Spleen (tissue), 11 donors: ENCODE measurements at regions not wholly inside any gene's neighbourhood (a gene's known extent, or its start where the extent isn't known, plus 50 kb on each side); places are given as distances from the start of the nearest gene placed in this dataset.

Experiments used
- DNase-seq: peaks from one replicate; pipeline ENCODE4 v3.0.0-alpha.2; 2020
- H3K27ac ChIP-seq, 8 donors: fragments of 200-600 bp; sonication (generic) in 7 of 8; 1 replicate in 4 of 8; 2 replicates in 4 of 8; pipeline versions ENCODE4 v1.5.0 to v1.8.0; 2016 to 2021; ENCODE audit warnings: inconsistent platforms in 4 of 8, mild to moderate bottlenecking in 4 of 8, moderate library complexity in 1 of 8
- H3K27me3 ChIP-seq, 7 donors: fragments of 200-600 bp; sonication (generic) in 6 of 7; replicated peaks in 1 of 7; 1 replicate in 4 of 7; 2 replicates in 3 of 7; pipeline versions ENCODE4 v1.5.0 to v1.8.0; 2016 to 2021; ENCODE audit warnings: inconsistent platforms in 3 of 7, mild to moderate bottlenecking in 1 of 7
- H3K36me3 ChIP-seq, 6 donors: fragments of 200-600 bp; sonication (generic) in 5 of 6; 1 replicate in 4 of 6; 2 replicates in 2 of 6; pipeline versions ENCODE4 v1.5.0 to v1.8.0; 2016 to 2021; ENCODE audit warnings: inconsistent platforms in 2 of 6
- H3K4me1 ChIP-seq, 6 donors: fragments of 200-600 bp; sonication (generic) in 5 of 6; 1 replicate in 3 of 6; 2 replicates in 3 of 6; pipeline versions ENCODE4 v1.5.0 to v1.8.0; 2016 to 2021; ENCODE audit warnings: inconsistent platforms in 3 of 6
- H3K4me3 ChIP-seq, 8 donors: fragments of 200-600 bp; sonication (generic) in 7 of 8; 1 replicate in 4 of 8; 2 replicates in 4 of 8; pipeline versions ENCODE4 v1.5.0 to v1.8.0; 2016 to 2021; ENCODE audit warnings: inconsistent platforms in 4 of 8, mild to moderate bottlenecking in 4 of 8, moderate library complexity in 2 of 8
- H3K9me3 ChIP-seq, 8 donors: fragments of 200-600 bp; sonication (generic) in 7 of 8; 1 replicate in 4 of 8; 2 replicates in 4 of 8; pipeline versions ENCODE4 v1.5.0 to v1.8.0; 2016 to 2021; ENCODE audit warnings: inconsistent platforms in 4 of 8
- POLR2A ChIP-seq, 3 donors: fragments of 450-650 bp; IDR thresholded peaks; one replicate each; pipeline ENCODE4 v1.5.1; 2017; ENCODE audit warnings: antibody characterized with exemption in 3 of 3, mild to moderate bottlenecking in 1 of 3
- POLR2AphosphoS5 ChIP-seq, 3 donors: sonication (generic); formaldehyde crosslinking; IDR thresholded peaks; one replicate each; pipeline ENCODE4 v1.5.1; 2017; ENCODE audit warnings: antibody characterized with exemption in 3 of 3
- WGBS, 5 donors: extraction: QIAGEN DNeasy Blood & Tissue Kit in 3 of 5; methylation state at CpG; one replicate each; pipeline versions ENCODE4 v1.1.5 to v1.1.7; 2013 to 2018; 5-methylcytosine and 5-hydroxymethylcytosine counted together
- intact Hi-C: fragments of 100-400 bp; cut with DNase I; formaldehyde crosslinking; loops from one replicate; pipeline ENCODE4 v1.15.0; 2023; ENCODE audit warnings: low total_unique reads
- TF ChIP-seq, protein P1 (sequence below), 11 experiments: fragments of 200-600 bp in 7 of 11; fragments of 450-650 bp in 4 of 11; sonication (generic) in 4 of 11; IDR thresholded peaks in 8 of 11; conservative IDR thresholded peaks in 3 of 11; 1 replicate in 7 of 11; 2 replicates in 4 of 11; pipeline versions ENCODE4 v1.4.0 to v1.8.0; 2016 to 2021; ENCODE audit warnings: antibody characterized with exemption in 11 of 11, inconsistent platforms in 4 of 11, mild to moderate bottlenecking in 1 of 11
- donor health status: healthy with polysubstance abuse.
- donor health status: DM: no; HTN: no; CAD: no; lungs with moderate emphysema.
- donor health status: DM: no; HTN: no; CAD: no.
- donor health status: Bipolar disorder and iron deficiency.
- donor health status: healthy.
- donor health status: DM: no; HTN: no; CAD: no.
- donor health status: DM: yes; HTN: yes; CAD: no.

GRCh38 chr14:34119107-34119858 is 168.4 kb upstream of the EGLN3 start:
- H3K27me3 ChIP-seq: peaks cover 0 to 5% (median 0%) of the 10 kb centered on the region in 7 donors
- WGBS, 5 donors: 78 to 92% (median 82%) methylated on average over 5 of the region's 5 CpGs
- H3K4me3 ChIP-seq: no peak overlapping the region
- H3K9me3 ChIP-seq: peaks cover 0 to 8% (median 0%) of the 10 kb centered on the region in 8 donors
- intact Hi-C loops: no loop called here
- H3K36me3 ChIP-seq: no peaks in the 10 kb centered on the region
- TF ChIP-seq, protein P1, sequence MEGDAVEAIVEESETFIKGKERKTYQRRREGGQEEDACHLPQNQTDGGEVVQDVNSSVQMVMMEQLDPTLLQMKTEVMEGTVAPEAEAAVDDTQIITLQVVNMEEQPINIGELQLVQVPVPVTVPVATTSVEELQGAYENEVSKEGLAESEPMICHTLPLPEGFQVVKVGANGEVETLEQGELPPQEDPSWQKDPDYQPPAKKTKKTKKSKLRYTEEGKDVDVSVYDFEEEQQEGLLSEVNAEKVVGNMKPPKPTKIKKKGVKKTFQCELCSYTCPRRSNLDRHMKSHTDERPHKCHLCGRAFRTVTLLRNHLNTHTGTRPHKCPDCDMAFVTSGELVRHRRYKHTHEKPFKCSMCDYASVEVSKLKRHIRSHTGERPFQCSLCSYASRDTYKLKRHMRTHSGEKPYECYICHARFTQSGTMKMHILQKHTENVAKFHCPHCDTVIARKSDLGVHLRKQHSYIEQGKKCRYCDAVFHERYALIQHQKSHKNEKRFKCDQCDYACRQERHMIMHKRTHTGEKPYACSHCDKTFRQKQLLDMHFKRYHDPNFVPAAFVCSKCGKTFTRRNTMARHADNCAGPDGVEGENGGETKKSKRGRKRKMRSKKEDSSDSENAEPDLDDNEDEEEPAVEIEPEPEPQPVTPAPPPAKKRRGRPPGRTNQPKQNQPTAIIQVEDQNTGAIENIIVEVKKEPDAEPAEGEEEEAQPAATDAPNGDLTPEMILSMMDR (IDR thresholded peaks at IDR 0.05 in 8 of 11, conservative IDR thresholded peaks at IDR 0.05 in 3 of 11): no peak
- no peak for TF ChIP-seq POLR2AphosphoS5 (IDR thresholded peaks at IDR 0.05)
- no peak for TF ChIP-seq POLR2A (IDR thresholded peaks at IDR 0.05)
- DNase-seq: no peak
- no peaks in the 10 kb centered on the region for H3K4me1 ChIP-seq
- no peak overlapping the region for H3K27ac ChIP-seq

- H3K27me3 ChIP-seq: peaks cover 0 to 5% (median 0%) of the 10 kb centered on the region in 7 donors
- TF ChIP-seq, protein P1 (IDR thresholded peaks at IDR 0.05 in 8 of 11, conservative IDR thresholded peaks at IDR 0.05 in 3 of 11): no peak
- TF ChIP-seq POLR2A (IDR thresholded peaks at IDR 0.05) (no peak), POLR2AphosphoS5 (IDR thresholded peaks at IDR 0.05) (no peak)
- no peak overlapping the region for H3K27ac ChIP-seq
- H3K36me3 ChIP-seq: no peaks in the 10 kb centered on the region
- H3K4me1 ChIP-seq: no peaks in the 10 kb centered on the region
- H3K4me3 ChIP-seq: no peak overlapping the region
- peaks cover 0 to 8% (median 0%) of the 10 kb centered on the region in 8 donors for H3K9me3 ChIP-seq
- DNase-seq: no peak
- intact Hi-C loops: no loop called here
These were observed 163.1 kb upstream of the EGLN3 start for GRCh38 chr14:34113991-34114390.

GRCh38 chr14:34113005-34113511 is 162.2 kb upstream of the EGLN3 start:
- Histone ChIP-seq H3K27ac (no peak overlapping the region), H3K9me3 (peaks cover 0 to 8% (median 0%) of the 10 kb centered on the region in 8 donors), H3K4me1 (no peaks in the 10 kb centered on the region), H3K27me3 (peaks cover 0 to 5% (median 0%) of the 10 kb centered on the region in 7 donors), H3K4me3 (no peak overlapping the region), H3K36me3 (no peaks in the 10 kb centered on the region)
- DNase-seq: no peak
- intact Hi-C loops: no loop called here
- TF ChIP-seq, protein P1 (IDR thresholded peaks at IDR 0.05 in 8 of 11, conservative IDR thresholded peaks at IDR 0.05 in 3 of 11): no peak
- TF ChIP-seq POLR2AphosphoS5 (IDR thresholded peaks at IDR 0.05) (no peak), POLR2A (IDR thresholded peaks at IDR 0.05) (no peak)
- WGBS, 5 donors: 63 to 79% (median 76%) methylated on average over 5 of the region's 5 CpGs

- intact Hi-C loops: no loop called here
- Histone ChIP-seq H3K4me1 (no peaks in the 10 kb centered on the region), H3K27ac (no peak overlapping the region), H3K4me3 (no peak overlapping the region), H3K27me3 (peaks cover 0 to 5% (median 0%) of the 10 kb centered on the region in 7 donors), H3K9me3 (peaks cover 0 to 8% (median 0%) of the 10 kb centered on the region in 8 donors), H3K36me3 (no peaks in the 10 kb centered on the region)
- no peak for DNase-seq
- TF ChIP-seq POLR2A (IDR thresholded peaks at IDR 0.05) (no peak), POLR2AphosphoS5 (IDR thresholded peaks at IDR 0.05) (no peak)
- TF ChIP-seq, protein P1 (IDR thresholded peaks at IDR 0.05 in 8 of 11, conservative IDR thresholded peaks at IDR 0.05 in 3 of 11): no peak
- 83 to 95% (median 90%) methylated on average over 4 of the region's 4 CpGs for WGBS, 5 donors
These were observed 161.1 kb upstream of the EGLN3 start for GRCh38 chr14:34111953-34112352.
